Effector memory CD4-positive, alpha-beta T cell (primary cell): ENCODE measurements at regions not wholly inside any gene's neighbourhood (a gene's known extent, or its start where the extent isn't known, plus 50 kb on each side); places are given as distances from the start of the nearest gene placed in this dataset.

Source experiments
- DNase-seq, 3 donors: peaks; one replicate each; pipeline ENCODE4 v3.0.0-alpha.2; 2020
- H3K27ac ChIP-seq: 2 replicates; pipeline ENCODE4 v1.7.0; 2013; ENCODE audit warnings: mild to moderate bottlenecking, low read length, moderate library complexity; ENCODE audit not compliant: insufficient read depth, poor library complexity, severe bottlenecking
- H3K27me3 ChIP-seq: replicated peaks from 2 replicates; pipeline ENCODE4 v1.7.0; 2013; ENCODE audit warnings: mild to moderate bottlenecking, low read length; ENCODE audit not compliant: insufficient read depth, control insufficient read depth, poor library complexity, severe bottlenecking
- H3K36me3 ChIP-seq: 2 replicates; pipeline ENCODE4 v1.7.0; 2013; ENCODE audit warnings: mild to moderate bottlenecking, low read length, moderate library complexity; ENCODE audit not compliant: control insufficient read depth, insufficient read depth
- H3K4me1 ChIP-seq: 2 replicates; pipeline ENCODE4 v1.7.0; 2013; ENCODE audit warnings: low read length, mild to moderate bottlenecking; ENCODE audit not compliant: control insufficient read depth, insufficient read depth, poor library complexity, severe bottlenecking
- H3K4me3 ChIP-seq: 2 replicates; pipeline ENCODE4 v1.7.0; 2013; ENCODE audit warnings: low read length, low read depth, mild to moderate bottlenecking; ENCODE audit not compliant: insufficient read depth, poor library complexity, severe bottlenecking
- H3K9me3 ChIP-seq: 2 replicates; pipeline ENCODE4 v1.7.0; 2013; ENCODE audit warnings: mild to moderate bottlenecking, low read length, moderate library complexity; ENCODE audit not compliant: control insufficient read depth

DNA sequence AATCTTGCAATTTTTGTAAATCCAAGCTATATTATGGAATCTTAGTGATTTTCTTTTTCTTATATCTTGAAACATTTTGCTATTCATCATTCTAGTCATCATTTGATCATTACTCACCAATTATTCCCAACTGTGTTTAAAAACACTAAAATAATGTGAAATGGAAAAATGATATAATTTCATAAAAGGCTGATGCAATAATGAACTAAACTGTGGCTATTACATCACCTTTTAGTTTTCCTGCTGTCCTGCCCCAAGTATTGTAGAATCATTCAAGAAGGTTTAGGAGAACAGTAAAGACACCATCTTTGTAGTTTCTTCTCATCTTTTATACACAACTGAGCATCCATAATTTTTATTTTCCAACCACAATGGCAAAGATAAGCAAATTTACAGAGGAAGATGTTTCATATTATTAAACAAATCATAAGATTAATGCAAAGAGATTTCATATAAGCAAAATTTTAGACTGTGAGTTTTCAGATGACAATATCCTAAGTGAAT is 431.0 kb upstream of the SLC30A5 start:
- Histone ChIP-seq H3K4me3 (no peak overlapping the region), H3K27me3 (no peaks in the 10 kb centered on the region), H3K36me3 (no peaks in the 10 kb centered on the region), H3K27ac (no peak overlapping the region), H3K4me1 (no peaks in the 10 kb centered on the region), H3K9me3 (no peaks in the 10 kb centered on the region)
- no peak for DNase-seq

DNA sequence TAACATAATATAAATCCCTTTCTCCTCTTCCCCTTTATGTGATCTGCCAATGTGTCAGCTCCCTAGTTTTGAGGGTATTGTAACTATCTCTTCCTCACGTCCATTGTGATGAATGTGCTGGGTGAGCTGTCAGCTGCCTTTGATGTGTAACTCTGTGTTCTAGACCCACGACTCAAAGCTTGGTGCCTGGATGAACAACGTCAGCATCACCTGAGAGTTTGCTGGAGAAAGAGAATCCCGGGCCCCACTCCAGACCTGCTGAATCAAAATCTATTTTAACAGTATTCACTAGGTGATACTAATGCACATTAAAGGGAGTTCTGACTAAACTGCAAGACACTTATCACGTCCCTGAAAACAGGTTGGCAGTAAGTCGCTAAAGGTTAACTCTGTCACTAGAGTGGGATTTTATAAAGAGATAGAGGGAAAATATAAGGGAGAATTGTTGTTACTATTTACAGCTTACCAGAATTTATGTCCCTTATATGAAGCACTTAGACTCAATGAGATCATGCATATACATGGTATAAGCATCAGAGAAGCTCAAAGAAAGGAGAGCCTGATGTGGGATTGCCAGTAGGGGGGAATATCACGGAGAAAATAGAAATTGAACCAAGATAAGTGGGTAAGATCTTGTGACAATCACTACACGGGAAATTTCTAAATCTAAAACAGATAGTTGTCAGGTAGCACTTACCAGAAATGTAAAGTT is 423.8 kb upstream of the SLC30A5 start:
- Histone ChIP-seq H3K27me3 (no peaks in the 10 kb centered on the region), H3K4me3 (no peak overlapping the region), H3K36me3 (no peaks in the 10 kb centered on the region), H3K4me1 (no peaks in the 10 kb centered on the region), H3K27ac (no peak overlapping the region), H3K9me3 (no peaks in the 10 kb centered on the region)
- no peak for DNase-seq

DNA sequence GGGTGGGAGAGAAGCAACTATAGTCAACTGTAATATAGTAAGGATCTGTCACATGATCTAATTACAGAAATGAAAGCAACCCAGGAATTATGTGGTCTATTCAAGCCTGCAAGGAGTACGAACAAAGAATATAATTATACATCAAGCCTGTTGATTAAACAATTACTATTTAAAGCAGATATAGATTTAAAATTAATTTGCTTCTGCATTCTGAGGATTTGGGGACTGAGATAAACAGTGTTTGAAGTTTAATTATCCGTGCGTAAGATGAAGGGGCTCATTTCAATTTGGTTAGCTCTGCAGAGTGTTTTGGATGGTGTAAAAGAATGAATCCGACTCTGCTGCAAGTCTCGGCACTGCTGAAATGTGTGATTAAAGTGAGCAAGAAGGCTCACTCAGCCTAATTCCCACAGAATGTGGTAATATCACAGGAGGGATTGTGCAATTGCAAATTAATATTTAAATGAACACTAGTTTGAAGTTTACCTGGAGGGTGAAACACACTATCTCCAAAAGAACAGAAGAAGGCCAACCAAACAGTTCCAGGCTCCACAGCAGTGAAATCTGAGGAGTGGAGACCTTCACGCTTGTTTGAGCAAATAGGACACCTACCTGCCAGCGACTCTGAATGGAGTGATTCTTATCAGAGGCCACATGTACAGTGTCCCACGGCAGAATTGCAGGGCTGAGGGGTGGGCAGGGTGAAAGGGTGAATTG is 420.6 kb upstream of the SLC30A5 start:
- Histone ChIP-seq H3K4me1 (no peaks in the 10 kb centered on the region), H3K4me3 (no peak overlapping the region), H3K27ac (no peak overlapping the region), H3K27me3 (no peaks in the 10 kb centered on the region), H3K9me3 (no peaks in the 10 kb centered on the region), H3K36me3 (no peaks in the 10 kb centered on the region)
- DNase-seq: no peak

DNA sequence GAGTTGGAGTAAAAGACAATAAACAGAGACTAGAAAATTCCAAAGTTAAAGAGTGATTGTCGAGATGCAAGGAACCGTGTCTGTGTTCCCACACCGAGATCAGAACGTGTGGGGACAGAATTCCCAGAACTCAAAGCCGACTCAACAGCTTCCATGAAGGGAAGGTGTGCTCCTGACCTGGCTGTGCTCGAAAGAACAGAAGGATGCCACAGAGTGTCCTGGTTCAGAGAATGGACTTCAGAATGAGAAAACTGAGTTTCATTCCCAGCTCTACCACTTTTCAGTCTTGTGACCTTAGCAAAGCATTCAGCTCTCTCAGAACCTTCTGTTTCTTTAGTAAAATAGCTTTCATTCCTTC is 420.0 kb upstream of the SLC30A5 start:
- no peak overlapping the region for H3K27ac ChIP-seq

DNA sequence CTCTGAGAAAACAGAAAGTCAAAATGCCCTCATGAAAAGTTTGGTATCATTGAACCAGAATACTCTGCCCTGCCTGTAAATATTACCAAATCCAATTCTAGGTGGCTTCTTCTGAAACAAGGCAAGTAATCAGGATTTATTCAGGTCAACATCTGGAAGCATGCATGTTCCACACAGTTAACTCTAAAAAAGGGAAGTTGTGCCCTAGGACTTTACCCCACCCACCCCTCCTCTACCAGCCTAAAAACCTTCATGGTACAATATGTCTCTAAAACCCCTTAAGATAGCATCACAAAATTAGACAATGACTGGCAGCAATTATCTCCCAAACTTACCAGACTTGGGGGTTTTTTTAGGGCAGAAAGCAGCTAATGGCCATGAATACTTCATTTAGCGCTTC is 414.8 kb upstream of the SLC30A5 start:
- DNase-seq: no peak

More for the DNA sequence above, 420.0 kb upstream of the SLC30A5 start:
- Histone ChIP-seq H3K4me1 (no peaks in the 10 kb centered on the region), H3K4me3 (no peak overlapping the region), H3K9me3 (no peaks in the 10 kb centered on the region), H3K27me3 (no peaks in the 10 kb centered on the region), H3K36me3 (no peaks in the 10 kb centered on the region)
- DNase-seq: no peak

DNA sequence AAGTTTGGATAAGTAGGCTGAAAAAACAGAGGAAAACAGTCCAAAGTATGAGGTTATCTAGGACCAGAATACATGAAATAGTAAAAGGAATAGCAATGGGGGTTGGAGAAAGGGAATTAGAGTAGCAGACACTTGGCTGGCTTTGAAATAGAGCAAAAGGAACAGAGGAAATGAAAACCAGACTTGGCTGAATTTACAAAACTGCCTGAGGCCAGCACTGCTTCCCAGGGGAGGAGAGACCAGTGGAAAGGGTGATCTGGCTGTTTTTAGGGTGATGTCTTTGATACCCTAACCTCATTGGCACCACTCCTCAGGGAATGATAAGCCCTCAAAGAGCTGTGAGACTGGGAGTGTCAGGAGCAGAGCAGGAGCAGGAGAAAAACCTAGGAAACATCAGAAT is 413.4 kb upstream of the SLC30A5 start:
- no peak overlapping the region for H3K4me3 ChIP-seq
- H3K36me3 ChIP-seq: no peaks in the 10 kb centered on the region
- no peak overlapping the region for H3K27ac ChIP-seq
- H3K4me1 ChIP-seq: no peaks in the 10 kb centered on the region
- H3K27me3 ChIP-seq: no peaks in the 10 kb centered on the region
- DNase-seq: no peak
- no peaks in the 10 kb centered on the region for H3K9me3 ChIP-seq

More for the DNA sequence above, 414.8 kb upstream of the SLC30A5 start:
- Histone ChIP-seq H3K27ac (no peak overlapping the region), H3K27me3 (no peaks in the 10 kb centered on the region), H3K9me3 (no peaks in the 10 kb centered on the region), H3K4me3 (no peak overlapping the region), H3K4me1 (no peaks in the 10 kb centered on the region), H3K36me3 (no peaks in the 10 kb centered on the region)

DNA sequence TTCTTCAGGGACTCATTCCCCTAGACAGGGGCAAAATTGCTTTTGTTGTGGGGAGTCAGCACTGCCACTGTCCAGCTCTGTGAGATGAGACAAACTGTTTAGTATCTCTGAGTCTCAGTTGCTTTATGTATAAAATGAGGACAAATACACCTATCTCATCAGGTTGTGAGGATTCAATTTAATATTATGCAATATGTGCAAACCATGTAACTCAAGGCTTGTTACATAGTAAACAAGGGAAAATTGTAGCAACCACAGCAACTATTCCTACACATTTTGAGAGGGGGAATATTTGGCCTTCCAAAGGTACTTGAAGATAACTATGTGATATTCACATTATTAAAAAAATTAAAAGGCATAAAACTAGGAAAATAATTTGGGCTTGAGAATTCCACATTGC is 411.9 kb upstream of the SLC30A5 start:
- H3K4me1 ChIP-seq: no peaks in the 10 kb centered on the region
- H3K9me3 ChIP-seq: no peaks in the 10 kb centered on the region
- H3K27ac ChIP-seq: no peak overlapping the region
- no peaks in the 10 kb centered on the region for H3K36me3 ChIP-seq
- no peak for DNase-seq
- H3K4me3 ChIP-seq: no peak overlapping the region
- H3K27me3 ChIP-seq: no peaks in the 10 kb centered on the region

DNA sequence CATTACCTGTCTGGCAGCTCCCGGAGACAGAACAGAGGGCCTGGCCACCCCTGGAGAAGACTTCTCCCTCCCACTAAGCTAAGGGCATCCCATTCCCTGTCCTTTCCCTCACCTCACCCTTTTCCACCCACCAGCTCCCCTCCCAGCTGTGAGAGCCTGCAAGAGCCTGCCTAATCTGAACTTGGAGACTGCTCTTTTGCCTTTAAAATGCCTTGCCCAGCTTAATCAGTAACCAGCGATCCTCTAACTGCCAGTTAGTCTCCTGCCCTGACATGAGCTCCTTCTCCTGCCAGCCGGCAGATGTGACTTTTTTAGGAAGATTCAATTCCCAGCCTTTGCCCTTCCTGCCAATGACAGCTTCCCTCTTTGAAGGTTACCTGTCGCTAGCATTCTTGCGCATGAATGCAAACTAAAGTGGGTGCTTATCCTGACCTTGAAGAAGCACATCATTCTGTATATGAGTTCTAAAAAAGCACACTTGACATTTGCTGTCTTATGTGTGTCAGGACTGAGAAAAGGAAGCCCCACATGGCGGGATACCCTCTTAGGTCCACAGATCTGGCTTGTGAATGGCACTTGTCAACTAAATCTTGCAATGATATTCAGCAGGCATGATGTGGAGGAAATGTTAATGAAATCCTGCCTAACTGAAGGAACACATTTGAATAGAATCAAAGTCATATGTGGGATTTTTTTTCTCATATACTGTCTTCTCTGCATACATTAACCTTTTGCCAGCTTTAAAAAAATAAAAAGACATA is 411.2 kb upstream of the SLC30A5 start:
- Histone ChIP-seq H3K27ac (no peak overlapping the region), H3K36me3 (no peaks in the 10 kb centered on the region), H3K4me1 (no peaks in the 10 kb centered on the region), H3K27me3 (no peaks in the 10 kb centered on the region), H3K4me3 (no peak overlapping the region), H3K9me3 (no peaks in the 10 kb centered on the region)
- DNase-seq: no peak

DNA sequence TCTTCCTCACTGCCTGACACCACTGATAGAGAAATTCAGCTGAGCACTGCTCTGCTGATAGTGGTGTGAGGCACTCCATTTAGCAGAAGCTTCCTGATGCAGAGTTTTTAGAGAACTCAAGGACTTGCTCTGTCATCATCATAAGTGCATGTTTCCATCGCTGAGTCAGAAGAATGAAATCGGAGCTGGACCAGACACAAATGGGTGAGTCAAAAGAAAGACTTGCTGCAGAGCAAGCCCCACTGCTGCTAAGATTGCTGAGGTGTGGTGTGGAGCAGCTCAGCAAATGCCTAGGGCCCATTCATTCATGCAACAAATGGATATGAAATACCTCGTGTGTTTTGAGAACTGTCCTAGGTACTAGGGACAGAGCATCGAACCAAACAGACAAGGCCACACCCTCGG is 410.2 kb upstream of the SLC30A5 start:
- no peak for DNase-seq
- H3K4me1 ChIP-seq: no peaks in the 10 kb centered on the region
- H3K4me3 ChIP-seq: no peak overlapping the region
- no peak overlapping the region for H3K27ac ChIP-seq
- H3K27me3 ChIP-seq: no peaks in the 10 kb centered on the region
- H3K36me3 ChIP-seq: no peaks in the 10 kb centered on the region
- no peaks in the 10 kb centered on the region for H3K9me3 ChIP-seq

DNA sequence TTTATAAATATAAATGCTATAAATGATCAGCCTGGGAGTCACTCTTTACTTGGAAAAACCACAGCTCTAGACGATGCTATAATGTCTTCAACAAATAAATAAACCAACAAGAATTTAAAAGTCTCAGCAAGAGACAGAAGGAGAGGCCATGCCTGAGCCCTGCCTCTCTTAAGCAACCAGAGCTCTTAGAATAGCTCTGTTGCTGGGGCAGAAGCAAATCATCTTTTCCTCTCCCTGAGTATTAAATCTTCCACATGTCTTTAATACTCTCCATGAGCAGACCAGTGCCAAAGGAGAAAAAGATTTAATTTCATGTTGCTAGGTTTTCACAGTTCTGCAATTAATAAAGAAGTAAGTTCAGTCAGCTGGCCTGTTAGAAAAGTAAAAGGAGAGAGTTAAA is 408.0 kb upstream of the SLC30A5 start:
- Histone ChIP-seq H3K27me3 (no peaks in the 10 kb centered on the region), H3K4me1 (no peaks in the 10 kb centered on the region), H3K4me3 (no peak overlapping the region), H3K36me3 (no peaks in the 10 kb centered on the region), H3K9me3 (no peaks in the 10 kb centered on the region), H3K27ac (no peak overlapping the region)
- no peak for DNase-seq
